GM18867 (cell line): ENCODE measurements at regions not wholly inside any gene's neighbourhood (a gene's known extent, or its start where the extent isn't known, plus 50 kb on each side); places are given as distances from the start of the nearest gene placed in this dataset.
"Not testable (repeated sequence)": the region's sequence is repeated elsewhere in the genome, so short reads cannot be mapped to it uniquely, and the experiment has no call there.

Source experiments
- ATAC-seq: cut with Tn5 transposase; IDR thresholded peaks from one replicate; pipeline ENCODE4 v1.9.1; 2021; ENCODE audit warnings: mild to moderate bottlenecking, moderate library complexity; ENCODE audit not compliant: unreplicated experiment

- no peak for ATAC-seq
Measured at GRCh38 chr15:53133255-53133850, 343.2 kb upstream of the ONECUT1 start.

DNA sequence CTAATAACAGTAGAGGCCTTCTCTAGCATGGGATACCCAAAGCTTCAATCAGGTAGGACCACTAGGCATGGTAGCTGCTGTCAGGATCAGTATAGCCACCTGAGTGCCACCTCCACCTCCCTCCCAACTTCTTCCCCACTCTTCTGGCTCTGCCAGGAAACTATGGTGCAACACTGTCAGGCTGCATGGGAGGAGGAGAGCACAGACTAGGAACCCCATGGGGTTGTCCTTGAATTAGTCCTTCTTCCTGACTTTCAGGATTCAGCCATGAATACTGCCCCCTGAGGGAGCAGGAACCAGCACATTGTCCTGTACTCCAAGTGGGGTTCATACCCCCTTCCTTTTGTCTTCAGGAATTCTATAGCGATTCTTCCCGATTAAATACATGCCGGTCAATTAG is 340.8 kb upstream of the ONECUT1 start:
- no peak for ATAC-seq

DNA sequence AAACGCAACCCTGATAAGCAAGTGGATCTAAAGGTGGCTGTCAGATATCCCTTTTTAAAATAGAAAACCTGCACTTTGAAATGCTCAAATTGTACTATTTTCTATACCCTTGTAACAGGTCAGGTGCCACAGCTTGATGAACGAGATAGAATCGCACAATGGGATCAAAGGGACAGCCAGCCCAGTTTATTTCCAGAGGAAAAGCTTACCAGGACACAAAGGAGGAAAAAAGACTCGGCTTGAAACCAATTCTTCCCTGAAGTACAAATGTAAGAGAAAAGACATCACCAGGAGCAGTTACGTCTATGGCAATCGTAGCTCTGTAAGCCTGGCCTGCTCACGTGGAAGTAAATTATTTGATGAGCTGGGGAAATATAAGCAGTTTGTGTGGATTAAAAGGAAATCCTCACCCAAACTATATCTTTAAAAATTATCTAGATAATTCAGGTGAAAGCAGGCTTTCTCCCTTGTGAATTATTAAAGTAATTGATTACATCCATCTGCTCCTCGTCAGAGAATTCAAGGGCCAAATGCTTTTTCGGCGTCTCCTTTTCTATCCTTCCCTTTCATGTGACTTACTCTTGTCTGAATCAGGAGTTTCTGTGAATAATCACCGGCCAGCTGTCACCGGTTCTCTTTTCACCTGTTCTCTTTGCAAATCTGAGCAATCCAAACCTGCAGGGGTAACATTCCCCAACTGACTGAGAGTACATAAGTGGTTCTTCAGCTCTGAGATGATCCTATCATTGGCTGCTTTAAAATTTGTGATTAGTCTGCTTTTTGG is 339.2 kb upstream of the ONECUT1 start:
- no peak for ATAC-seq

GRCh38 chr15:53128652-53129051 is 338.5 kb upstream of the ONECUT1 start:
- ATAC-seq, result no peak

DNA sequence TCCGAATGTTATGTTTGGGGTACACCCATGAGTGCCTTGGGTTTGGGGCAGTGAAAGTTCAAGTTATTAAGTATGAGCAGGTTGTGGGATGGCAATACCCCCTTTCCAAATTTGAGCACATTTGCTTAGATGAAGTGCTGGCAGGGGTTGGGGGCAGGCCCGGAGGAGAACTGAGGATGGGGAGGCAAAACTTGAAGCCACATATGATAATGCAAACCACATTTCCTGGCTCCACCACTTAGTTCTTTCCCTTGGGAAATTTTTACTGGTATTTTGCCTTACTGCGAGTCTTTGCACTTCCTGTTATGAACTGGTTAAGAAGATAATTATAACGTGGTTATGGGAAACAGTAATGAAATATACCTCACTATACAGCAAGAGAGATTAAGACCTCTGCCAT is 336.0 kb upstream of the ONECUT1 start:
- no peak for ATAC-seq

DNA sequence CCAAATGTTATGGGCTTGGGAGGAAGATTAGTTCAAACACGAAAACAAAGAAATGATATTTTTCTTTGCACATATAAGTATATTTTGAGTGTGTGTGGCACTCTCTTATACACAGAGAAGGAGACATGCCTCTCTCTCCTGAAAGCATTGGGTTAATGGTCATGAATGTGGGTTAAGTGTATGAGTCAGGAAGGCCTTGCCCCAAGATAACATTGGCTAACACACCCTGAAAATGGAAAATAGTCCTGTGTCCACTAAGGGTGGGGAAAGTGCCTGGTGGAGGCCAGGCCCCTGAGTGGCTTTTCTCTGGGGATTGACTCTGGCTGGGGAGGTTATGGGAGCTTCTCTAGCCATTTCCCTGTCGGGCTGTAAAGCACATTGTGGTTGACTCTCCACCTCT is 332.7 kb upstream of the ONECUT1 start:
- ATAC-seq, result no peak

- ATAC-seq, result not testable (repeated sequence)
Measured at GRCh38 chr15:53116915-53117314, 326.8 kb upstream of the ONECUT1 start.

DNA sequence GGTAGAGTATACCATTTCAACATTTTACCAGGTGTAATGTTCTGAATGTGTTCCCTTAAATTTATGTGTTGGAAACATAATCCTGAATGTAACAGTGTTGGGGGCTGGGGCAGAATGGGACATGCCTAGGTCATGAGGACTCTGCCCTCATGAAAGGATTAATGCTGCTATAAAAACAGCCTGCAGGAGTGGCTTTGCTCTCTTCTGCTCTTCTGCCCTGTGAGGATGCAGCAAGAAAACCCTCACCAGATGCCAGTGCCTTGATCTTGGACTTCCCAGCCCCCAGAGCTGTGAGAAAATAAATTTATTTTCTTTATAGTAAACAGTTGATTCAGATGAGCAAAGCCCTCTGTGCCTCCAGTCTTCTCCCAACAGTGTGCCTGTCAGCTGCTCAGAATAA is 326.0 kb upstream of the ONECUT1 start:
- no peak for ATAC-seq

- no peak for ATAC-seq
Measured at GRCh38 chr15:53115563-53115962, 325.4 kb upstream of the ONECUT1 start.

- no peak for ATAC-seq
Measured at GRCh38 chr15:53114960-53115359, 324.8 kb upstream of the ONECUT1 start.

DNA sequence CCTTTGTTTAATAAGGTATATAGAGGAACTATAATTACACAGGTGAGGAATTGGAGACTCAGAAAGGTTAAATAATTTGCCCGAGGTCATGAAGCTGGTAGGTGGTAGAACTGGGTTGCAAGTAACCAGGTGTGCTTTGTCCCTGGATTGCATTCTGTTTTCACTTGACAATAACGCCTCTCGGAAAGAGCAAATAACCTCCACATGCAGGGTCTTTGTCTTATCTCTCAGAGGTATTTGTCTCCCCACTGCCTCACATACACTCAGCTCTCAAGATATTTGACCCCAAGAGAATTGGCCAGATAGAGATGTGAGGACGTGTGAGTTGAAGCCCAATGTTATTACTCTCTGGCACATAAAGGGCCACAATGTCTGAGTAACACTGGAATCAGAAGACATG is 320.9 kb upstream of the ONECUT1 start:
- ATAC-seq, result no peak

DNA sequence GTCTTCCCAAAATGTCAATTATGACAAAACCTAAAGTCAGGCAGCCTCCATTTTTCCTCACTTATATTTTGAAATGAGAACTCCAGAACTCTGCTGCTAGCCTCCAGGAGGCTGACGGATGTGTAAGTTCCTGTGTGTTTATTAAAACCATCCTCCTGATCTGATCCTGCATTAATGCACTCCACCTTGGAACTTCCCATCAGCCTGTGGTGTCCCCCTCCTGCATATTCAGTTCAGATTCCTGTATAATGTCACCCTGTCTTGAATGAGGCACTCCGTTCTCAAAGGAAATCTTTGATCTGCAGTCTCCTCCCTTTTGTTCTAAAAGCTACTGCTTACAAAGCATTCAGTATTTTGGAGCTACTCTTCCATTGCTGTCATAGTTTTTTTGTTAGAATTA is 318.2 kb upstream of the ONECUT1 start:
- ATAC-seq, result no peak

DNA sequence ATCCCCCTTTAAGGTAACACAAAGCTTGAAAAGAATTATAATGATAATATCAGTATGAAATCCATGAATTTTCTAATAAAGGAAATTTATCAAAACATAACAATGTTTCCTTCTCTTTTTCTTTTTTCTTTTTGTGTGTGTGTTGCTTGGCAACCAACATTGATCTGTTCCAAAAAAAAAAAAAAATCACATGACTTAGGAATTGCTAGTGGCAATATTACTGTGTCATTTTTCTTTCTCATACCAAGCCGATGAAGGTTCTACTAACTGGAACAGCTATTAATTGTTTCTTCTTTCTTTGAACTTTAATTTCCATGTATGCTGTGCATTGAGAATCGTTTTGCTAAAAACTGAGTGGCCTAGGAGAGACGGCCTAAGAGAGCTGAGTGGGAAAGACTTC is 317.7 kb upstream of the ONECUT1 start:
- no peak for ATAC-seq

DNA sequence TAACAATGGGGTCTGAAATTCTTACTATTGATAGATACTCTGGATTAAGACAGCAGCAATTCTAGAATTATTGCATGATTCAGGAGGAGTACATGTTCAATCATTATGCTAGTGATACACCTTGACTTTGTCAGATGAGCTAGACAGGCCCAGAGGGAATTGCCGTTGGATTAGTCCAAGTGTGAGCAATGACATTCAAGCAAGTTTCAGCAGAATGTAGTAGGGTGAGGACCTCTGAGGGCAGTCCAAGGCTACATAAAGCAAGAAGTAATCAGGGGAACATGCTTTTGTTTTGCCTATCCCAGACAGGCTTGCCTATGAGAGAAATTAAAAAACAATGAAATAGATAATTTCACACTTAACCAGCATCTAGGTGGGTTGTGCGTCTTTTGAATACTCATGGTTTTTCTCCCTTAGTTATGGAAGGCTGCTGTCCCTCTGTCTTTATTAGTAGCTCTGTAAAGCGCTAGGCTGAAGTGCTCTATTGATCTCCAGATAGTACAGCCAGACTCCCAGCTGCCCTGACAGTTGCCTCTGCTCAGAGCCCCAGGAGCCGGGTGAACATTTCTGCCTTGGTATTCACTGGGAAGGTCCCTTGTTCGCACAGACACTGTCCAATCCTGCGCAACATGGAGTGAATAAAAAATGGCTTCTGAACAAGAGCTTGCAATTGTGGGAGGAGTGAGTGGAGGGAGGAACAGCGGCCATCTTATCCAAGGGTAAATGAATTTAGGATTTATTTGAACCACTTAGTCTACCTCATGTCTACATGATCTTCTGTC is 316.6 kb upstream of the ONECUT1 start:
- ATAC-seq, result no peak

DNA sequence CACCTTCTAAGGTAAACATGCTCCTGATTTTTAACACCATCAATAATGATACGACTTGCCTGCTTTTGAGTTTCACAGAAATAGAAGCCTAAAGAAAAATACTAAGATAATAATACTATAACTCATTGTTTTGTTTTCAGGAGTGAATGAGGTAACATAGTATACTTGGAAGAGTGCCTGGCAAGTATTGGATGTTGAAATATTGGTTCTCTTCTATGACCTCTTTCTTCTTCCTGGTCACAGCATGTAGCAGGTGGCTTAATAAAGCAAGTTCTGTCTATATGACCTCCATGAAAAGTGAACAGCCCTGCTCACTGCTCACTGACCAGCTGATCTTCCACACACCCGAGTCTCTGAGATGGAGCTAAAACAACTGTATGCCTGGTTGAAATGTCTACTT is 312.3 kb upstream of the ONECUT1 start:
- no peak for ATAC-seq

- ATAC-seq, result no peak
Measured at GRCh38 chr15:53080484-53080883, 290.3 kb upstream of the ONECUT1 start.

GRCh38 chr15:53074221-53074620 is 284.1 kb upstream of the ONECUT1 start:
- ATAC-seq, result no peak

DNA sequence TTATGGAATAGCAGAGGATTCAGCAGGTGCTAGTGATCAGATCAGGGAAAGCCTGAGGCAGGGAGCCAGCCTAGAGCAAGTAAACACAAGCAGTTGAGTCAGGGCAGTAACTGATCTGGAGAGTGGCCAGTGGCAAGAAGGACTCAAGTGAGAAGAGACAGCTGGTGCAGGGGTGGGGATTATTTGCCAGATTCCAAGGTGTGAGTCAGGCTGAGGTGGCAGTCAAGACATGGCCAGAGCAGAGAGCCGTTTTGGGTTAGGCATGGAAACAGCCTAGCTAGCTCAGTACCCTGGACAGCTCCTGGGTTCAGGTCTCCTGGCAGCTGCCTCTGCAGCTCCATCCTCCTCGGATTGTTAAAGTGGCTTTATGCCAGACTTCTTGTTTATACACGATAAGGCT is 281.9 kb upstream of the ONECUT1 start:
- no peak for ATAC-seq

DNA sequence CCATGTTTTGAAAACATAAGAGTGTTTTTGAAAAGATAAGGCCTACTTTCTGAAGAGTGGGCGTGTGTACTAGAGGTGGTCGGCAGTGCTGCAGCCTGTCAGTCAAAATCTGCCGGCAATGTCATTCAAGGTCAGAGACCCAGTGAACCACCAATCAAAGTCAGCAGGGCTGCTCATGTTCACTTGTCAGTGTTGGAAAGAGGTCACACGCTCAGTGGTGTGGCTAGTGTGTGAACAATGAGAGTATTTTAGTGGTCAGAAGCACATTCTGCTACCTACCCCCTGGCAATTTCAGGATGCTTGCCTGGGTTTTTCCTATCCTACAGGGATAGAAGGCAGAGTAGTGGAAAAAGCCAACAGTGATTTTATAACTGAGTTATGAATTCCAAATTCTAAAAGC is 278.5 kb upstream of the ONECUT1 start:
- ATAC-seq, result no peak

GRCh38 chr15:53059273-53060043 is 269.3 kb upstream of the ONECUT1 start:
- no peak for ATAC-seq

- no peak for ATAC-seq
Measured at GRCh38 chr15:53046153-53046790, 256.1 kb upstream of the ONECUT1 start.
